Neural progenitor cell (in vitro differentiated cells): ENCODE measurements at regions not wholly inside any gene's neighbourhood (a gene's known extent, or its start where the extent isn't known, plus 50 kb on each side); places are given as distances from the start of the nearest gene placed in this dataset.

Experiments used
- CTCF ChIP-seq: fragments of 200-600 bp; sonication (generic); IDR thresholded peaks from 2 replicates; pipeline ENCODE4 v1.5.1; 2017; ENCODE audit warnings: antibody characterized with exemption, mild to moderate bottlenecking
- EZH2 ChIP-seq: fragments of 200-600 bp; sonication (generic); IDR thresholded peaks from 2 replicates; pipeline ENCODE4 v1.6.1; 2017; ENCODE audit warnings: antibody characterized with exemption, mild to moderate bottlenecking, moderate library complexity
- EZH2phosphoT487 ChIP-seq: fragments of 200-600 bp; sonication (generic); IDR thresholded peaks from 2 replicates; pipeline ENCODE4 v1.6.1; 2017; ENCODE audit warnings: antibody characterized with exemption

GRCh38 chr6:14477559-14477958 lies 360.0 kb downstream of the CD83 start:
- TF ChIP-seq CTCF (no peak), EZH2phosphoT487 (no peak), EZH2 (no peak)
